Nephron (organoid): ENCODE measurements at regions not wholly inside any gene's neighbourhood (a gene's known extent, or its start where the extent isn't known, plus 50 kb on each side); places are given as distances from the start of the nearest gene placed in this dataset.

ENCODE experiments used
- H3K27ac Mint-ChIP-seq, 3 experiments: 2 replicates each; pipeline ENCODE4 v1.8.0; 2020; ENCODE audit warnings: mixed read lengths in 3 of 3, mild to moderate bottlenecking in 2 of 3, moderate library complexity in 1 of 3
- H3K27me3 Mint-ChIP-seq: 2 replicates; pipeline ENCODE4 v1.8.0; 2021; ENCODE audit warnings: low read depth, mild to moderate bottlenecking, moderate library complexity, mixed read lengths
- H3K36me3 Mint-ChIP-seq: 2 replicates; pipeline ENCODE4 v1.8.0; 2020; ENCODE audit warnings: low read depth, mixed read lengths
- H3K4me1 Mint-ChIP-seq: 2 replicates; pipeline ENCODE4 v1.8.0; 2020; ENCODE audit warnings: mixed read lengths
- H3K4me3 Mint-ChIP-seq, 3 experiments: 2 replicates each; pipeline ENCODE4 v1.8.0; 2020; ENCODE audit warnings: mild to moderate bottlenecking in 3 of 3, mixed read lengths in 3 of 3, moderate library complexity in 2 of 3
- H3K9me3 Mint-ChIP-seq: 2 replicates; pipeline ENCODE4 v1.8.0; 2020; ENCODE audit warnings: mixed read lengths
- CTCF ChIP-seq, 3 experiments: fragments of 200-600 bp; sonication (generic); IDR thresholded peaks; one replicate each; pipeline ENCODE4 v1.5.0; 2021; ENCODE audit warnings: antibody characterized with exemption in 3 of 3; ENCODE audit not compliant: unreplicated experiment in 3 of 3

GRCh38 chr16:51747329-51747728 is 596.3 kb upstream of the SALL1 start:
- Mint-ChIP-seq H3K4me3 (no peak overlapping the region), H3K9me3 (peaks cover 19% of the 10 kb centered on the region), H3K27ac (no peak overlapping the region), H3K27me3 (peaks cover 43% of the 10 kb centered on the region), H3K36me3 (no peaks in the 10 kb centered on the region), H3K4me1 (no peaks in the 10 kb centered on the region)
- no peak for TF ChIP-seq CTCF (IDR thresholded peaks at IDR 0.05; ENCODE audit: unreplicated experiment in 3 of 3)

DNA sequence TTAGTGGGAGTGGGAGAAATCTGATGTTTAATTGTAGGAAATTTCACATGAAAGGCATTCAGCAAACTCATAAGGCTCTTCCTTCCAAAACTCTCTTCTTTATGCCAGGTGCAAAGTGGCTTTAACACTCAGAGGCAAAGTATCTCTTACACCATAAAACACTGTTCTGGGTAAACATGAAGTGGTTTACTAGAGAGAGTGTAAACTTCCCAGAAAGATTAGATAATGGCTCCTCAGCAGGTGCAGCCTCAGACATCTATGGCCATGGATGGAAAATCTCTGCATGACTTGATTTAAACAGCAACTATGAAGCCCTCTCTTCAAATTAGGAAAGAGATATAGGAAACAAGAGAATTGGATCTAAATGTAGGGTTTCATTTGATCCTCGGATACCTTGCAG is 583.1 kb upstream of the SALL1 start:
- no peak overlapping the region for H3K4me3 Mint-ChIP-seq
- no peak for TF ChIP-seq CTCF (IDR thresholded peaks at IDR 0.05; ENCODE audit: unreplicated experiment in 3 of 3)
- H3K9me3 Mint-ChIP-seq = no peaks in the 10 kb centered on the region
- H3K36me3 Mint-ChIP-seq = no peaks in the 10 kb centered on the region
- H3K4me1 Mint-ChIP-seq = no peaks in the 10 kb centered on the region
- H3K27ac Mint-ChIP-seq = no peak overlapping the region
- H3K27me3 Mint-ChIP-seq = peaks cover 14% of the 10 kb centered on the region

DNA sequence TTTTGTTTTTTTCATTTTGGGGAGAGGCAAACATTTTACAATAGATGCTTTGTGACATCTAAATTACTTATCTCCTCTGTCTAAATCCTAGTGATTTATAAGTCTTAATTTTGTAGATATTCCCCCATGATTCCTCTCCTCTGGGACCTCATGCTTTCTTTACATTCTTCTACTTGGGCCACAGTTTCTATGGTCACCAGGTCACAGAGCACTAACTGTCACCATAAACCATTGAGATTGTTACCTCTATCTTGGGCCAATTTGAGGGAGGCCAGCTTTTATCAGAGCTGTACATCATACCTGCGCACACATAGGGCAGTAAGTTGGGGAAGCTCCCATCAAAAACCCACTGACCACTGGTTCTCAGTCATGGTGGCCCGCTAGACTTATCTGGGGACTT is 582.1 kb upstream of the SALL1 start:
- Mint-ChIP-seq H3K27me3 (peaks cover 14% of the 10 kb centered on the region), H3K4me3 (no peak overlapping the region), H3K36me3 (no peaks in the 10 kb centered on the region), H3K9me3 (no peaks in the 10 kb centered on the region), H3K27ac (no peak overlapping the region), H3K4me1 (no peaks in the 10 kb centered on the region)
- TF ChIP-seq CTCF (IDR thresholded peaks at IDR 0.05; ENCODE audit: unreplicated experiment in 3 of 3) = no peak

DNA sequence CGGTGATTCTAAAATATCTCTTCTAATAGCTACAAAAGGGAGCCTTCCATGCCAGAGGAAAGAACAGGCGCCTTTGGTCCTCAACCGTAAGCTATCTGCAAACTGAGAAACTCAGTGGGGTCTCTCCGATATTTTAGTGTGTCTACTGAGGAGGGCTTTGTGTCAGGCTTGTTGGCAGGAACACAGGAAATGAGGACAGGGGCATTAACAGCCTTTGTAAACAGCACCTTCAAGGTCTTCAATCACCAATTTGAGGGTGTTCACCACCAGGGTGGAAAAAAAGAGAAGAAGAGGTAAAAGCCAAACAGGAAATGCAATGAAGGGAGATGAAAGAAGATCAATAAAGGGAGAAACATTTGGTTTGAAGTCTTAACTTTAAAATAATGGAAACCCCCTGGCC is 580.1 kb upstream of the SALL1 start:
- Mint-ChIP-seq H3K27ac (no peak overlapping the region), H3K4me3 (no peak overlapping the region), H3K36me3 (peaks cover 6% of the 10 kb centered on the region), H3K27me3 (peaks cover 14% of the 10 kb centered on the region), H3K4me1 (no peaks in the 10 kb centered on the region), H3K9me3 (peaks cover 11% of the 10 kb centered on the region)
- TF ChIP-seq CTCF (IDR thresholded peaks at IDR 0.05; ENCODE audit: unreplicated experiment in 3 of 3) = no peak

DNA sequence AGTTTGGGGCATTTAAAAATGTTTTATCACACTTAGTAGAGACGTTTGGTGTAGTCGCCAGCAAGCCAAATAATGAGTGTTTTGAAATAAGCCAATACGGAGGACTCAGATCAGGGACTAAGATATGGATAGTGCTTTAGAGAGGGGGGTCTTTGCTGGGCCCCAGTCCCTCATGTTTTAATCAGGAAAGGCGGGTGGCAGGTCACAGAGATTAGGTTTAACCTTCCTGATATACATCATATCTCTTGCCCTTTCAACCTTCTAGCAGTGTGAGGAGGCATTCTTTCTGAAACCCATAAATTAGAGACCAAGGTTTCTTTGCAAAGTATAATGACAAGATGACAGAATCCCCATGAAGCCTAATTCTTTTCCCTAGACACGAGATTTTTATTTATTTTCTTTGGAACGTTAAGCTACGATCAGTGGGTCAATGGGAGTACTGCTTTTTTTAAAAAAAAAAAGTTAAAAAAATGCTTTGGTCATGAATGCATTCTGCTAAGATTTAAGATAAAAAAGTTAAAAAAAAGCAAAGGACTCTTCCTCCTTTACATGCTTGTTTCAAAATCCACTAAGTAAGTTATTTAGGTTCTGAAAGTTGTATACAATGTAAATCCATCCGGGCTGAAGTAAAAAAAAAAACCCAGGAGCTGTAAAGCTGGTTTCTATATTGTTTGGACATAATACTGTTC is 572.1 kb upstream of the SALL1 start:
- H3K9me3 Mint-ChIP-seq = peaks cover 19% of the 10 kb centered on the region
- TF ChIP-seq CTCF (IDR thresholded peaks at IDR 0.05; ENCODE audit: unreplicated experiment in 3 of 3) = no peak
- H3K36me3 Mint-ChIP-seq = peaks cover 9% of the 10 kb centered on the region
- H3K27me3 Mint-ChIP-seq = no peaks in the 10 kb centered on the region
- no peak overlapping the region for H3K4me3 Mint-ChIP-seq
- peaks cover 16% of the 10 kb centered on the region for H3K4me1 Mint-ChIP-seq
- H3K27ac Mint-ChIP-seq = peak overlapping the region in 1 of 3 experiments; percentile 9

- H3K4me1 Mint-ChIP-seq = peaks cover 16% of the 10 kb centered on the region
- peak overlapping the region in 1 of 3 experiments; percentile 9 for H3K4me3 Mint-ChIP-seq
Observed at GRCh38 chr16:51722467-51722866, 571.4 kb upstream of the SALL1 start.

More at GRCh38 chr16:51722467-51722866, 571.4 kb upstream of the SALL1 start:
- Mint-ChIP-seq H3K36me3 (peaks cover 9% of the 10 kb centered on the region), H3K9me3 (peaks cover 17% of the 10 kb centered on the region), H3K27ac (peak overlapping the region in 2 of 3 experiments; percentile 29 to 66), H3K27me3 (no peaks in the 10 kb centered on the region)
- TF ChIP-seq CTCF (IDR thresholded peaks at IDR 0.05; ENCODE audit: unreplicated experiment in 3 of 3) = no peak
